A673 (cell line): ENCODE measurements at regions not wholly inside any gene's neighbourhood (a gene's known extent, or its start where the extent isn't known, plus 50 kb on each side); places are given as distances from the start of the nearest gene placed in this dataset.

Experiments
- CTCF ChIP-seq: fragments of 300-800, 200-600 bp; sonication (generic); conservative IDR thresholded peaks from 2 replicates; pipeline ENCODE4 v1.5.1; 2017; ENCODE audit warnings: low read depth, mild to moderate bottlenecking, antibody characterized with exemption, low read length, moderate library complexity, mixed read lengths
- EZH2 ChIP-seq: fragments of 200-600 bp; sonication (generic); IDR thresholded peaks from 2 replicates; pipeline ENCODE4 v1.6.1; 2017; ENCODE audit warnings: borderline replicate concordance, low read depth, mild to moderate bottlenecking, mixed read lengths, antibody characterized with exemption, low read length; ENCODE audit not compliant: poor library complexity, severe bottlenecking

GRCh38 chr17:69820876-69821473 lies 254.1 kb upstream of the KCNJ16 start:
- TF ChIP-seq EZH2 = no peak
- TF ChIP-seq CTCF = no peak
